ENCODE measurements at regions not wholly inside any gene's neighbourhood (a gene's known extent, or its start where the extent isn't known, plus 50 kb on each side); places are given as distances from the start of the nearest gene placed in this dataset.

DNA sequence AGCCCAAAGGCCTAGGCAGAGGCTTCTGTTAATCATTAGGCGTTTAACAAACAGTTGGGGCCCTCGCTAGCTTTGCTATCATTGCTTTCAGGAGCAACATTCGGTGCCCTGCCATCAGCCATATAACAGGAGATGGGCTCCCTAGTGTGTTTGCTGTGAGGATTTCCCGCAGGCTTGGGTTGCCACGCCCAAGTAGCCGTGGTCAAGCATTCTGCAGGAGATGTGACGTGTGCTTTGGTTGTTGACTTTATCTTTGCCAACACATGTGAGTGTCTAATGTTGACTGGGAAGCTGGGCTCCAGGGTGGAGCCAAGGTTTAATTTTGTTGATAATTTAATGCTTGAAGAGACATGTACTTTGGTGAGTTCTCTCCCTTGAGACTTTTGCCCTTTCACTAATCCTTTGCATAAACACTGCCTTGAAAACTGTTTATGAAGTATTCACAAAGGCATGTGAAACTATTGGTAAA, 184.6 kb upstream of the KIT start:
- Histone ChIP-seq H3F3A (ENCODE audit: low read depth) (no peaks in the 10 kb centered on the region), H2AFZ (replicated peaks) (no peak overlapping the region), H3K27ac (no peak overlapping the region), H3K27me3 (no peaks in the 10 kb centered on the region), H4K20me1 (ENCODE audit: low read depth) (no peaks in the 10 kb centered on the region), H3K4me3 (no peak overlapping the region), H3K9me3 (ENCODE audit: low read depth) (no peaks in the 10 kb centered on the region), H3K79me2 (ENCODE audit: low read depth) (no peaks in the 10 kb centered on the region), H3K4me2 (no peak overlapping the region), H3K36me3 (no peaks in the 10 kb centered on the region), H3K9ac (no peak overlapping the region), H3K4me1 (no peaks in the 10 kb centered on the region)
- Mint-ChIP-seq H3K27ac (no peak overlapping the region), H3K27me3 (ENCODE audit: insufficient read depth, low read depth) (no peaks in the 10 kb centered on the region), H3K4me1 (no peaks in the 10 kb centered on the region), H3K4me3 (no peak overlapping the region), H3K36me3 (no peaks in the 10 kb centered on the region), H3K9me3 (no peaks in the 10 kb centered on the region)
- TF ChIP-seq EZH2phosphoT487 (IDR thresholded peaks at IDR 0.05) (no peak), EZH2 (IDR thresholded peaks at IDR 0.05) (no peak)
- TF ChIP-seq, protein P1, sequence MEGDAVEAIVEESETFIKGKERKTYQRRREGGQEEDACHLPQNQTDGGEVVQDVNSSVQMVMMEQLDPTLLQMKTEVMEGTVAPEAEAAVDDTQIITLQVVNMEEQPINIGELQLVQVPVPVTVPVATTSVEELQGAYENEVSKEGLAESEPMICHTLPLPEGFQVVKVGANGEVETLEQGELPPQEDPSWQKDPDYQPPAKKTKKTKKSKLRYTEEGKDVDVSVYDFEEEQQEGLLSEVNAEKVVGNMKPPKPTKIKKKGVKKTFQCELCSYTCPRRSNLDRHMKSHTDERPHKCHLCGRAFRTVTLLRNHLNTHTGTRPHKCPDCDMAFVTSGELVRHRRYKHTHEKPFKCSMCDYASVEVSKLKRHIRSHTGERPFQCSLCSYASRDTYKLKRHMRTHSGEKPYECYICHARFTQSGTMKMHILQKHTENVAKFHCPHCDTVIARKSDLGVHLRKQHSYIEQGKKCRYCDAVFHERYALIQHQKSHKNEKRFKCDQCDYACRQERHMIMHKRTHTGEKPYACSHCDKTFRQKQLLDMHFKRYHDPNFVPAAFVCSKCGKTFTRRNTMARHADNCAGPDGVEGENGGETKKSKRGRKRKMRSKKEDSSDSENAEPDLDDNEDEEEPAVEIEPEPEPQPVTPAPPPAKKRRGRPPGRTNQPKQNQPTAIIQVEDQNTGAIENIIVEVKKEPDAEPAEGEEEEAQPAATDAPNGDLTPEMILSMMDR (IDR thresholded peaks at IDR 0.05) = no peak
- DNase-seq (ENCODE audit: low spot score) = no peak

DNA sequence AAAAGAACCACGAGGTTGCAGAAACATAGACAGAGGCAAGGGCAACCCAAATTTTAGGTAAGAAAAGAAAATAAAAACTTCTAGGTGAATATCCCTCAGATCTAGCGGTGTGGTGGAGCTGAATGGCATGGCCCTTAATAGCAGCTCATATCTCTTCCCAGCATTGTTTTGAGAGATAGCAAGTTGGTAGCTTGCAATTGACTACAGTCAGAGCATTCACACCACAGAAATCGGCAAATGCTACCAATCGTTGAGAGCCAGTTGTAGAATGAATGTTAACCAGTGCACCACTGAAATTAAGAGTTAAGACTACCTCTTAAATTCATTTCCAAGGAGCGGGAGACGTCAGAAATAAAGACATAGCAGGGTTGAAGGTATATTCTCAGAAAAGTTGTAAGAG, 184.0 kb upstream of the KIT start:
- H3K79me2 ChIP-seq (ENCODE audit: low read depth) = no peaks in the 10 kb centered on the region
- no peak overlapping the region for H3K4me2 ChIP-seq
- H3K27ac ChIP-seq = no peak overlapping the region
- TF ChIP-seq EZH2 (IDR thresholded peaks at IDR 0.05) (no peak), EZH2phosphoT487 (IDR thresholded peaks at IDR 0.05) (no peak)
- TF ChIP-seq, protein P1 (IDR thresholded peaks at IDR 0.05) = no peak
- no peaks in the 10 kb centered on the region for H3K4me1 Mint-ChIP-seq
- H3K9me3 ChIP-seq (ENCODE audit: low read depth) = no peaks in the 10 kb centered on the region
- H3F3A ChIP-seq (ENCODE audit: low read depth) = no peaks in the 10 kb centered on the region
- no peaks in the 10 kb centered on the region for H3K4me1 ChIP-seq
- H3K27ac Mint-ChIP-seq = no peak overlapping the region
- DNase-seq (ENCODE audit: low spot score) = no peak
- no peaks in the 10 kb centered on the region for H3K36me3 Mint-ChIP-seq
- H3K9ac ChIP-seq = no peak overlapping the region
- no peaks in the 10 kb centered on the region for H3K27me3 Mint-ChIP-seq (ENCODE audit: insufficient read depth, low read depth)
- no peak overlapping the region for H3K4me3 ChIP-seq
- no peaks in the 10 kb centered on the region for H3K27me3 ChIP-seq
- no peaks in the 10 kb centered on the region for H4K20me1 ChIP-seq (ENCODE audit: low read depth)
- no peaks in the 10 kb centered on the region for H3K36me3 ChIP-seq
- no peak overlapping the region for H2AFZ ChIP-seq (replicated peaks)
- no peak overlapping the region for H3K4me3 Mint-ChIP-seq
- H3K9me3 Mint-ChIP-seq = no peaks in the 10 kb centered on the region

DNA sequence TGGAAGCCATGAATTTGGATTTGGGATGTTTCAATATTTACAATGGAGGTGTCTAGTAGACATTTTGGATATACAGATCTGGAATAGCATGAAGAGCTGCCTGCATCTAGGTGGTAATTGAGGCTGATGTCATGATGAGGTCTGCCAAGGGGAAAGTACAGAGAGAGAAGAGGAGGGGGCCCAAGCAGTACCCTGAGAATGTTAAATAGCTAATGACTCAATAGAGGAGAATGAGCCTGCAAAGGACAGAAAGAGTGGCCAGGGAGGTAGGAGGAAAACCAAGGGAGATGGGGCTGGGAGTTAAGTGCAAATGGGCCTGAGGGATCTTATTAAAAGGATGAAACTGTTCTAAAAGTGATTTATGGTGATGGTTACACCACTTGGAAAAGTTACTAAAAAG, 182.2 kb upstream of the KIT start:
- H3K9me3 Mint-ChIP-seq = peaks cover 5% of the 10 kb centered on the region
- H2AFZ ChIP-seq (replicated peaks) = no peak overlapping the region
- no peak overlapping the region for H3K27ac ChIP-seq
- H3K79me2 ChIP-seq (ENCODE audit: low read depth) = no peaks in the 10 kb centered on the region
- H3K4me3 ChIP-seq = no peak overlapping the region
- no peaks in the 10 kb centered on the region for H3K27me3 Mint-ChIP-seq (ENCODE audit: insufficient read depth, low read depth)
- H3K4me2 ChIP-seq = no peak overlapping the region
- H4K20me1 ChIP-seq (ENCODE audit: low read depth) = no peaks in the 10 kb centered on the region
- no peaks in the 10 kb centered on the region for H3K36me3 Mint-ChIP-seq
- H3K4me1 ChIP-seq = no peaks in the 10 kb centered on the region
- no peaks in the 10 kb centered on the region for H3K9me3 ChIP-seq (ENCODE audit: low read depth)
- H3K27ac Mint-ChIP-seq = no peak overlapping the region
- TF ChIP-seq, protein P1 (IDR thresholded peaks at IDR 0.05) = no peak
- TF ChIP-seq EZH2 (IDR thresholded peaks at IDR 0.05) (no peak), EZH2phosphoT487 (IDR thresholded peaks at IDR 0.05) (no peak)
- H3K27me3 ChIP-seq = no peaks in the 10 kb centered on the region
- H3F3A ChIP-seq (ENCODE audit: low read depth) = no peaks in the 10 kb centered on the region
- no peak for DNase-seq (ENCODE audit: low spot score)
- no peak overlapping the region for H3K9ac ChIP-seq
- H3K4me3 Mint-ChIP-seq = no peak overlapping the region
- H3K4me1 Mint-ChIP-seq = no peaks in the 10 kb centered on the region
- H3K36me3 ChIP-seq = no peaks in the 10 kb centered on the region

All from neural progenitor cell (in vitro differentiated cells).